ENCODE measurements at regions not wholly inside any gene's neighbourhood (a gene's known extent, or its start where the extent isn't known, plus 50 kb on each side); places are given as distances from the start of the nearest gene placed in this dataset.

GRCh38 chr3:150070271-150070670 lies 99.6 kb upstream of the PFN2 start:
- Histone ChIP-seq H3K27ac (ENCODE audit: low read length in 2 of 2) (no peak overlapping the region), H3K36me3 (replicated peaks in 1 of 2; ENCODE audit: control extremely low read depth in 1 of 2, control insufficient read depth in 1 of 2, extremely low read depth in 1 of 2, insufficient read depth in 2 of 2, low read length in 1 of 2) (no peaks in the 10 kb centered on the region), H4K20me1 (ENCODE audit: control insufficient read depth, insufficient read depth, low read length, poor library complexity, severe bottlenecking) (no peaks in the 10 kb centered on the region), H3K9ac (ENCODE audit: low read length) (no peak overlapping the region), H3K4me2 (replicated peaks; ENCODE audit: low read depth, low read length, poor library complexity, severe bottlenecking) (no peak overlapping the region), H3K27me3 (replicated peaks in 1 of 4; ENCODE audit: control extremely low read depth in 1 of 4, control insufficient read depth in 3 of 4, insufficient read depth in 4 of 4, low read length in 3 of 4) (no peaks in the 10 kb centered on the region), H3K4me1 (ENCODE audit: control insufficient read depth in 2 of 2, insufficient read depth in 2 of 2, low read length in 2 of 2) (no peaks in the 10 kb centered on the region), H3K4me3 (ENCODE audit: control extremely low read depth in 1 of 5, extremely low read depth in 1 of 5, insufficient read depth in 1 of 5, low read depth in 2 of 5, low read length in 4 of 5) (no peak overlapping the region), H3K9me3 (ENCODE audit: control extremely low read depth in 1 of 3, control insufficient read depth in 2 of 3, insufficient read depth in 1 of 3, low read length in 2 of 3) (no peaks in the 10 kb centered on the region), H2AFZ (ENCODE audit: insufficient read depth, low read depth, low read length, poor library complexity, severe bottlenecking) (no peak overlapping the region), H3K79me2 (ENCODE audit: control insufficient read depth, insufficient read depth, low read length) (no peaks in the 10 kb centered on the region)
- Mint-ChIP-seq H3K4me3 (no peak overlapping the region), H3K9me3 (ENCODE audit: insufficient read depth) (no peaks in the 10 kb centered on the region), H3K27ac (no peak overlapping the region), H3K27me3 (peaks cover 29% of the 10 kb centered on the region), H3K4me1 (peaks cover 6% of the 10 kb centered on the region)
- ChIA-PET POLR2A (no interaction called here), CTCF (no interaction called here)
- WGBS (ENCODE audit: insufficient coverage), result 83% methylated on average over 1 of the region's 4 CpGs
- DNase-seq, result no peak
- no peak for TF ChIP-seq CTCF (IDR thresholded peaks at IDR 0.05)
- no peak for TF ChIP-seq EZH2 (IDR thresholded peaks at IDR 0.05; ENCODE audit: borderline replicate concordance, insufficient read depth, low read depth, low read length, poor library complexity, severe bottlenecking)
- no peak for ATAC-seq (ENCODE audit: low read depth)
- intact Hi-C loops (cut with micrococcal nuclease), result no loop called here

DNA sequence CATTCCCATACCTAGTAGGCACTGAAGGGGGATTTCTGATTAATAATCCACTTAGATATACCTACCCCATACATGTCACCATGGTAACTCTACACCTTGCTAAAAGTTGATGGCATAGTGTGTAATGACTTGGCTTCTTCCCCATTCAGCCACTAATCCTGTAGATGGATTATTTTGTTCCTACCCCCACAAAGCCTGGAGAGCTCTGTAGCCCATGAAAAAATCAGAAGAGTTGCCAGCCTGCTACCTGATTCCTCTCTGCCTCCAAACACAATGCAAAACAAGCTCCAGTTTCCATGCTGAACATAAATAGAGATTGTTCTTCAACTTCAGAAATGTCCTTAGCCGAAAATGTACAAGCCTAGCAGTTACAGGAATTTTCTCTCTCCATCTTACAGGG lies 98.9 kb upstream of the PFN2 start:
- ATAC-seq (ENCODE audit: low read depth), result no peak
- TF ChIP-seq CTCF (IDR thresholded peaks at IDR 0.05), result no peak
- no peak for TF ChIP-seq EZH2 (IDR thresholded peaks at IDR 0.05; ENCODE audit: borderline replicate concordance, insufficient read depth, low read depth, low read length, poor library complexity, severe bottlenecking)
- no peaks in the 10 kb centered on the region for H3K79me2 ChIP-seq (ENCODE audit: control insufficient read depth, insufficient read depth, low read length)
- no peak overlapping the region for H3K4me3 ChIP-seq (ENCODE audit: control extremely low read depth in 1 of 5, extremely low read depth in 1 of 5, insufficient read depth in 1 of 5, low read depth in 2 of 5, low read length in 4 of 5)
- POLR2A ChIA-PET, result no interaction called here
- H3K27me3 Mint-ChIP-seq, result peaks cover 33% of the 10 kb centered on the region
- H3K9ac ChIP-seq (ENCODE audit: low read length), result no peak overlapping the region
- no peaks in the 10 kb centered on the region for H3K36me3 ChIP-seq (replicated peaks in 1 of 2; ENCODE audit: control extremely low read depth in 1 of 2, control insufficient read depth in 1 of 2, extremely low read depth in 1 of 2, insufficient read depth in 2 of 2, low read length in 1 of 2)
- H3K27ac Mint-ChIP-seq, result no peak overlapping the region
- H3K4me1 ChIP-seq (ENCODE audit: control insufficient read depth in 2 of 2, insufficient read depth in 2 of 2, low read length in 2 of 2), result no peaks in the 10 kb centered on the region
- intact Hi-C loops (cut with micrococcal nuclease), result no loop called here
- H3K4me1 Mint-ChIP-seq, result peaks cover 6% of the 10 kb centered on the region
- H3K4me2 ChIP-seq (replicated peaks; ENCODE audit: low read depth, low read length, poor library complexity, severe bottlenecking), result no peak overlapping the region
- no peaks in the 10 kb centered on the region for H3K27me3 ChIP-seq (replicated peaks in 1 of 4; ENCODE audit: control extremely low read depth in 1 of 4, control insufficient read depth in 3 of 4, insufficient read depth in 4 of 4, low read length in 3 of 4)
- no peaks in the 10 kb centered on the region for H4K20me1 ChIP-seq (ENCODE audit: control insufficient read depth, insufficient read depth, low read length, poor library complexity, severe bottlenecking)
- no peak for DNase-seq
- no peak overlapping the region for H2AFZ ChIP-seq (ENCODE audit: insufficient read depth, low read depth, low read length, poor library complexity, severe bottlenecking)
- no peak overlapping the region for H3K4me3 Mint-ChIP-seq
- CTCF ChIA-PET, result no interaction called here
- H3K27ac ChIP-seq (ENCODE audit: low read length in 2 of 2), result no peak overlapping the region
- no CpG with 5 or more reads among the region's 1 CpG for WGBS (ENCODE audit: insufficient coverage)
- H3K9me3 ChIP-seq (ENCODE audit: control extremely low read depth in 1 of 3, control insufficient read depth in 2 of 3, insufficient read depth in 1 of 3, low read length in 2 of 3), result no peaks in the 10 kb centered on the region
- H3K9me3 Mint-ChIP-seq (ENCODE audit: insufficient read depth), result no peaks in the 10 kb centered on the region
